CD4-positive, alpha-beta memory T cell (primary cell): ENCODE measurements at regions not wholly inside any gene's neighbourhood (a gene's known extent, or its start where the extent isn't known, plus 50 kb on each side); places are given as distances from the start of the nearest gene placed in this dataset.

Experiments
- CTCF ChIA-PET: fragments of 350-600 bp; sonication (Branson Sonifier 250); formaldehyde crosslinking; loops from one replicate; lab custom pipeline; 2021; ENCODE audit warnings: inconsistent platforms; ENCODE audit not compliant: partially characterized antibody; lab: Charles Lee
- POLR2A ChIA-PET: fragments of 350-600 bp; sonication (Branson Sonifier 250); formaldehyde crosslinking; loops from one replicate; lab custom pipeline; 2021; ENCODE audit not compliant: partially characterized antibody; lab: Charles Lee
- DNase-seq, 5 donors: peaks; one replicate each; pipeline versions ENCODE4 v3.0.0 to v3.0.0-alpha.2; 2020 to 2022; ENCODE audit warnings: mixed read lengths in 1 of 5
- H3K27ac ChIP-seq: one replicate; pipeline ENCODE4 v1.7.0; 2013; ENCODE audit warnings: low read depth, low read length
- H3K27me3 ChIP-seq: 2 replicates; pipeline ENCODE4 v1.7.0; 2013; ENCODE audit warnings: mild to moderate bottlenecking, low read length, moderate library complexity; ENCODE audit not compliant: insufficient read depth
- H3K36me3 ChIP-seq: 2 replicates; pipeline ENCODE4 v1.7.0; 2013; ENCODE audit warnings: mild to moderate bottlenecking, low read length, moderate library complexity; ENCODE audit not compliant: insufficient read depth
- H3K4me1 ChIP-seq: 2 replicates; pipeline ENCODE4 v1.7.0; 2013; ENCODE audit warnings: mild to moderate bottlenecking, low read length, moderate library complexity; ENCODE audit not compliant: insufficient read depth
- H3K4me3 ChIP-seq, 2 donors: one replicate each; pipeline ENCODE4 v1.7.0; 2013; ENCODE audit warnings: low read length in 2 of 2, mild to moderate bottlenecking in 1 of 2
- H3K9me3 ChIP-seq, 2 donors: one replicate each; pipeline ENCODE4 v1.7.0; 2013; ENCODE audit warnings: low read length in 2 of 2, control low read depth in 1 of 2; ENCODE audit not compliant: control insufficient read depth in 1 of 2
- H3K27ac Mint-ChIP-seq, 7 donors: one replicate each; pipeline ENCODE4 v1.8.0; 2020 to 2021; ENCODE audit warnings: mixed read lengths in 7 of 7, mild to moderate bottlenecking in 6 of 7, inconsistent platforms in 3 of 7, moderate library complexity in 3 of 7
- H3K27me3 Mint-ChIP-seq, 2 donors: one replicate each; pipeline ENCODE4 v1.8.0; 2020 to 2021; ENCODE audit warnings: mixed read lengths in 2 of 2
- H3K36me3 Mint-ChIP-seq, 2 donors: one replicate each; pipeline ENCODE4 v1.8.0; 2020 to 2021; ENCODE audit warnings: mixed read lengths in 2 of 2, inconsistent platforms in 1 of 2, mild to moderate bottlenecking in 1 of 2
- H3K4me1 Mint-ChIP-seq, 4 donors: one replicate each; pipeline ENCODE4 v1.8.0; 2020 to 2021; ENCODE audit warnings: mixed read lengths in 4 of 4, mild to moderate bottlenecking in 1 of 4
- H3K4me3 Mint-ChIP-seq, 8 donors: one replicate each; pipeline ENCODE4 v1.8.0; 2020 to 2021; ENCODE audit warnings: mixed read lengths in 8 of 8, mild to moderate bottlenecking in 7 of 8, moderate library complexity in 6 of 8, inconsistent platforms in 3 of 8
- H3K9me3 Mint-ChIP-seq, 8 donors: one replicate each; pipeline ENCODE4 v1.8.0; 2020 to 2021; ENCODE audit warnings: mixed read lengths in 8 of 8, mild to moderate bottlenecking in 5 of 8, inconsistent platforms in 3 of 8, moderate library complexity in 1 of 8
- intact Hi-C: fragments of 100-400 bp; cut with micrococcal nuclease; formaldehyde crosslinking; loops from one replicate; pipeline ENCODE4 v1.15.1; 2023

GRCh38 chr2:219856602-219857001, 229.2 kb downstream of the SLC4A3 start:
- Mint-ChIP-seq H3K27me3 (peaks cover 10 to 11% of the 10 kb centered on the region in 2 donors), H3K4me3 (no peak overlapping the region), H3K36me3 (no peaks in the 10 kb centered on the region), H3K27ac (no peak overlapping the region), H3K9me3 (peaks cover 0 to 3% (median 0%) of the 10 kb centered on the region in 8 donors), H3K4me1 (no peaks in the 10 kb centered on the region)
- Histone ChIP-seq H3K27ac (no peak overlapping the region), H3K27me3 (no peaks in the 10 kb centered on the region), H3K4me3 (no peak overlapping the region), H3K9me3 (no peaks in the 10 kb centered on the region), H3K4me1 (no peaks in the 10 kb centered on the region), H3K36me3 (no peaks in the 10 kb centered on the region)
- DNase-seq: no peak
- intact Hi-C loops: no loop called here
- POLR2A ChIA-PET: no interaction called here
- CTCF ChIA-PET: no interaction called here

DNA sequence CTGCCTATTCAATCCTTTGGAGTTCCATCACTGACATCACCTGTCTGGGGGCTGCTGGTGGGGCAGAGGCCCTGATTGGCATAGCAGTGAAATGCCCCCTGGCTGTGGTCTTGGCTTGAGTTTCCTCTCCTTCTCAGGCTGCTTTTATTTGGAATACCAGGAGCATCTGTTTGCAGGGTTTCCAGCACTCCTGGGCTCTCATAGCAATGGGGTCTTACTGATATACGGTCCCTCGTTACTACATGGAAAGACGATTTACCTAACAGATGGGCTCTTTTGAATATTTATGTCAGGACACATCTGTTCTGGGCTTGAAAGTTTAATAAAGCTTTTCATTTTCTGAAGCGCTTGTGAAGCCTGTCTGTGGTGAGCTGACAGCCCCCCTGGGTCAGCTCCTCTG, 230.3 kb downstream of the SLC4A3 start:
- peaks cover 0 to 3% (median 0%) of the 10 kb centered on the region in 8 donors for H3K9me3 Mint-ChIP-seq
- H3K27ac Mint-ChIP-seq: no peak overlapping the region
- no peak overlapping the region for H3K4me3 ChIP-seq
- CTCF ChIA-PET: no interaction called here
- no peaks in the 10 kb centered on the region for H3K36me3 ChIP-seq
- H3K4me1 ChIP-seq: no peaks in the 10 kb centered on the region
- H3K27me3 Mint-ChIP-seq: peaks cover 6 to 9% of the 10 kb centered on the region in 2 donors
- no peaks in the 10 kb centered on the region for H3K9me3 ChIP-seq
- H3K36me3 Mint-ChIP-seq: no peaks in the 10 kb centered on the region
- H3K27me3 ChIP-seq: no peaks in the 10 kb centered on the region
- H3K27ac ChIP-seq: no peak overlapping the region
- intact Hi-C loops: no loop called here
- DNase-seq: no peak
- H3K4me3 Mint-ChIP-seq: no peak overlapping the region
- no peaks in the 10 kb centered on the region for H3K4me1 Mint-ChIP-seq
- POLR2A ChIA-PET: no interaction called here

DNA sequence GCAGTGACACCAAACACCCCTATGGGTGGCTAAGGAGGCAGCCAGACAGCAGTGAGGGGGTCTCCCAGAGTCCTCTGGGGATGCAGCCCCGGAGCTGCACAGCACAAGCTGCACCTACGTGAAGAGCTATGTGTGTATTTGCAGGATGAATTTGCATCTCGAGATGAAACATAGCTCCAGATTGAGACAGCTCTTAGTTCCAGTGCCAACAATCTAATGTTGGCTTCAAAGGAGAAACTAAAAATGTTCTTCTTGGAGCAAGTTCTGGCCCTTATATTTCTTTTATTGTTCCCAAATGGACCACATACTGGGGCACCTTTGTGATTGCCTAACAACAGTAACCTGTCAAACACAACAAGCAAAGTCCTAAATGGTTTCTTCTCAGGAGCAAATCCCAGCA, 233.9 kb downstream of the SLC4A3 start:
- H3K27ac ChIP-seq: no peak overlapping the region
- ChIA-PET CTCF (no interaction called here), POLR2A (no interaction called here)
- no peaks in the 10 kb centered on the region for H3K9me3 ChIP-seq
- no peak for DNase-seq
- H3K4me1 Mint-ChIP-seq: no peaks in the 10 kb centered on the region
- no peaks in the 10 kb centered on the region for H3K27me3 ChIP-seq
- intact Hi-C loops: no loop called here
- no peaks in the 10 kb centered on the region for H3K36me3 ChIP-seq
- H3K9me3 Mint-ChIP-seq: peaks cover 0 to 3% (median 0%) of the 10 kb centered on the region in 8 donors
- H3K27me3 Mint-ChIP-seq: peaks cover 0 to 3% of the 10 kb centered on the region in 2 donors
- no peaks in the 10 kb centered on the region for H3K36me3 Mint-ChIP-seq
- H3K4me3 Mint-ChIP-seq: no peak overlapping the region
- H3K4me1 ChIP-seq: no peaks in the 10 kb centered on the region
- H3K27ac Mint-ChIP-seq: no peak overlapping the region
- no peak overlapping the region for H3K4me3 ChIP-seq

- peaks cover 0 to 1% (median 0%) of the 10 kb centered on the region in 8 donors for H3K9me3 Mint-ChIP-seq
- no peaks in the 10 kb centered on the region for H3K9me3 ChIP-seq
- H3K27me3 ChIP-seq: no peaks in the 10 kb centered on the region
- H3K4me3 ChIP-seq: no peak overlapping the region
- DNase-seq: no peak
- no peak overlapping the region for H3K4me3 Mint-ChIP-seq
- H3K27ac Mint-ChIP-seq: no peak overlapping the region
- H3K4me1 ChIP-seq: no peaks in the 10 kb centered on the region
- POLR2A ChIA-PET: no interaction called here
- intact Hi-C loops: no loop called here
- H3K4me1 Mint-ChIP-seq: no peaks in the 10 kb centered on the region
- H3K36me3 Mint-ChIP-seq: no peaks in the 10 kb centered on the region
- no peaks in the 10 kb centered on the region for H3K36me3 ChIP-seq
- CTCF ChIA-PET: no interaction called here
- no peak overlapping the region for H3K27ac ChIP-seq
- peaks cover 0 to 3% of the 10 kb centered on the region in 2 donors for H3K27me3 Mint-ChIP-seq
Observed at GRCh38 chr2:219864154-219864553, 236.7 kb downstream of the SLC4A3 start.

DNA sequence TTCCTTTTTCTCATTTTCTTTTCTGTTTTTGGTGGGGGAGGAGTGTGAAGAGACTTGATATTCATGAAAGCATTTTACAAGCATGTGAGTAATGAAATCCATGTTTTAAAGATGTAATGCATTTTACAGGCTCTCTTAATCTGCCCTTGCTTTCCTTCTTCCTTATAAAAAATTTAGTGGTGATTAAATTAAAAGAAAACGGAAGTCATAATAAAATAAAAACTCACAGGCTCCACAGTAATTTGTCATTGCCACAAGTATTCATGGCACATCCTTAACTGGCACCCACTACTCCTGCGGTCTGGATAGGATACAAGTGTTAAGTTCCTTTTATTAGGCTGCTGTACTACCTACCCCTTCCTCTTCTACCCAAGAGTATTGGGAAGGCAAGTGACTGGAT, 241.2 kb downstream of the SLC4A3 start:
- H3K36me3 Mint-ChIP-seq: no peaks in the 10 kb centered on the region
- H3K4me3 Mint-ChIP-seq: no peak overlapping the region
- Histone ChIP-seq H3K27me3 (no peaks in the 10 kb centered on the region), H3K4me3 (no peak overlapping the region), H3K9me3 (no peaks in the 10 kb centered on the region), H3K27ac (no peak overlapping the region), H3K36me3 (no peaks in the 10 kb centered on the region), H3K4me1 (no peaks in the 10 kb centered on the region)
- ChIA-PET CTCF (no interaction called here), POLR2A (no interaction called here)
- H3K9me3 Mint-ChIP-seq: peaks cover 0 to 1% (median 0%) of the 10 kb centered on the region in 8 donors
- no peak for DNase-seq
- H3K27me3 Mint-ChIP-seq: no peaks in the 10 kb centered on the region
- H3K4me1 Mint-ChIP-seq: no peaks in the 10 kb centered on the region
- no peak overlapping the region for H3K27ac Mint-ChIP-seq
- intact Hi-C loops: no loop called here

- H3K4me3 ChIP-seq: no peak overlapping the region
- Mint-ChIP-seq H3K36me3 (no peaks in the 10 kb centered on the region), H3K9me3 (peaks cover 0 to 1% (median 0%) of the 10 kb centered on the region in 8 donors), H3K4me1 (no peaks in the 10 kb centered on the region), H3K27me3 (no peaks in the 10 kb centered on the region), H3K4me3 (no peak overlapping the region), H3K27ac (no peak overlapping the region)
- no peak overlapping the region for H3K27ac ChIP-seq
- POLR2A ChIA-PET: no interaction called here
- H3K9me3 ChIP-seq: no peaks in the 10 kb centered on the region
- intact Hi-C loops: no loop called here
- no peaks in the 10 kb centered on the region for H3K27me3 ChIP-seq
- CTCF ChIA-PET: no interaction called here
- no peaks in the 10 kb centered on the region for H3K4me1 ChIP-seq
- DNase-seq: no peak
- no peaks in the 10 kb centered on the region for H3K36me3 ChIP-seq
Observed at GRCh38 chr2:219870041-219870440, 242.6 kb downstream of the SLC4A3 start.

DNA sequence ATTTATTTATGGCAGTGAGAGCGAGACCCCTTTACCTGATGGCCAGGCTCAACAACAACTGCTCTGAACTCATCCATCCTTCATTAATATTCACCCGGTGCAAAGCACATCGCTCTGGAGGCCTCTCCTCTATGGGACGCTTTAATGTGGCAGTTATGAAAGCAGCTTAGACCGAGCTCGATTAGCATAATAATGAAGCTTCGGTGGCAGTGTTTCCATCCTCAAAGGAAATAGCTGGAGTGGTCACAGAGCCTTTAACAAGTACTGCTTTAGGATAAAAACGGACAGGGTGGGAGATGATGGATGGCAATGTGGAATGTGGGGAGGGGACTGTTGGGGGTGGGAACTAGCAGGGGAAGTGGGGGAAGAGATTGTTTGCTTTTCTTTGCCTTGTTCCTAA, 243.9 kb downstream of the SLC4A3 start:
- Histone ChIP-seq H3K4me1 (no peaks in the 10 kb centered on the region), H3K27me3 (no peaks in the 10 kb centered on the region), H3K9me3 (no peaks in the 10 kb centered on the region), H3K4me3 (no peak overlapping the region), H3K36me3 (no peaks in the 10 kb centered on the region), H3K27ac (no peak overlapping the region)
- ChIA-PET CTCF (no interaction called here), POLR2A (no interaction called here)
- H3K4me3 Mint-ChIP-seq: no peak overlapping the region
- no peaks in the 10 kb centered on the region for H3K27me3 Mint-ChIP-seq
- intact Hi-C loops: no loop called here
- DNase-seq: no peak
- H3K4me1 Mint-ChIP-seq: no peaks in the 10 kb centered on the region
- H3K27ac Mint-ChIP-seq: no peak overlapping the region
- no peaks in the 10 kb centered on the region for H3K36me3 Mint-ChIP-seq
- H3K9me3 Mint-ChIP-seq: no peaks in the 10 kb centered on the region

GRCh38 chr2:219875036-219875435, 247.6 kb downstream of the SLC4A3 start:
- H3K27me3 Mint-ChIP-seq: peaks cover 1% of the 10 kb centered on the region in 2 donors
- ChIA-PET CTCF (no interaction called here), POLR2A (no interaction called here)
- no peak overlapping the region for H3K4me3 Mint-ChIP-seq
- no peak for DNase-seq
- Histone ChIP-seq H3K4me1 (no peaks in the 10 kb centered on the region), H3K36me3 (no peaks in the 10 kb centered on the region), H3K27me3 (no peaks in the 10 kb centered on the region), H3K4me3 (no peak overlapping the region), H3K9me3 (no peaks in the 10 kb centered on the region), H3K27ac (no peak overlapping the region)
- intact Hi-C loops: no loop called here
- no peaks in the 10 kb centered on the region for H3K4me1 Mint-ChIP-seq
- peaks cover 0 to 2% (median 0%) of the 10 kb centered on the region in 8 donors for H3K9me3 Mint-ChIP-seq
- no peak overlapping the region for H3K27ac Mint-ChIP-seq
- no peaks in the 10 kb centered on the region for H3K36me3 Mint-ChIP-seq
